ENCODE measurements at regions not wholly inside any gene's neighbourhood (a gene's known extent, or its start where the extent isn't known, plus 50 kb on each side); places are given as distances from the start of the nearest gene placed in this dataset.

- DNase-seq (ENCODE audit: missing footprints) (no peak), ATAC-seq (no peak)
- intact Hi-C loops (cut with DNase I): no loop called here
Observed at GRCh38 chr4:24328310-24328709, 256.0 kb downstream of the DHX15 start.

- DNase-seq (ENCODE audit: missing footprints) (no peak), ATAC-seq (no peak)
- intact Hi-C loops (cut with DNase I): no loop called here
Observed at GRCh38 chr4:24322995-24323394, 261.4 kb downstream of the DHX15 start.

GRCh38 chr4:24322511-24322910 is 261.8 kb downstream of the DHX15 start:
- DNase-seq (ENCODE audit: missing footprints) (no peak), ATAC-seq (no peak)
- intact Hi-C loops (cut with DNase I): no loop called here

- no peak for DNase-seq (ENCODE audit: missing footprints)
- no peak for ATAC-seq
- intact Hi-C loops (cut with DNase I): no loop called here
Observed at GRCh38 chr4:24321616-24322015, 262.7 kb downstream of the DHX15 start.

- DNase-seq (ENCODE audit: missing footprints): no peak
- ATAC-seq: no peak
- intact Hi-C loops (cut with DNase I): no loop called here
Observed at GRCh38 chr4:24321131-24321530, 263.2 kb downstream of the DHX15 start.

GRCh38 chr4:24319387-24319786 is 265.0 kb downstream of the DHX15 start:
- no peak for ATAC-seq
- intact Hi-C loops (cut with DNase I): no loop called here
- DNase-seq (ENCODE audit: missing footprints): no peak

GRCh38 chr4:24315056-24315455 is 269.3 kb downstream of the DHX15 start:
- no peak for DNase-seq (ENCODE audit: missing footprints)
- intact Hi-C loops (cut with DNase I): no loop called here
- ATAC-seq: no peak

GRCh38 chr4:24312261-24312913 is 272.0 kb downstream of the DHX15 start:
- ATAC-seq: no peak
- no peak for DNase-seq (ENCODE audit: missing footprints)
- intact Hi-C loops (cut with DNase I): no loop called here

- intact Hi-C loops (cut with DNase I): no loop called here
- DNase-seq (ENCODE audit: missing footprints) (no peak), ATAC-seq (no peak)
Observed at GRCh38 chr4:24303926-24304325, 280.4 kb downstream of the DHX15 start.

- intact Hi-C loops (cut with DNase I): no loop called here
- DNase-seq (ENCODE audit: missing footprints): no peak
- no peak for ATAC-seq
Observed at GRCh38 chr4:24298911-24299310, 285.4 kb downstream of the DHX15 start.

- ATAC-seq: no peak
Observed at GRCh38 chr4:24287096-24287495, 297.3 kb downstream of the DHX15 start.

GRCh38 chr4:24285759-24286158 is 298.6 kb downstream of the DHX15 start:
- ATAC-seq: peak; percentile 66
- intact Hi-C loops (cut with DNase I): no loop called here
- no peak for DNase-seq (ENCODE audit: missing footprints)

More at GRCh38 chr4:24287096-24287495, 297.3 kb downstream of the DHX15 start:
- DNase-seq (ENCODE audit: missing footprints): no peak
- intact Hi-C loops (cut with DNase I): no loop called here

GRCh38 chr4:24282446-24282845 is 301.9 kb downstream of the DHX15 start:
- DNase-seq (ENCODE audit: missing footprints) (no peak), ATAC-seq (peak; percentile 40)
- intact Hi-C loops (cut with DNase I): no loop called here

- ATAC-seq (peak; percentile 38), DNase-seq (ENCODE audit: missing footprints) (no peak)
- intact Hi-C loops (cut with DNase I): no loop called here
Observed at GRCh38 chr4:24279911-24280375, 304.4 kb downstream of the DHX15 start.

- ATAC-seq (peak; percentile 32), DNase-seq (ENCODE audit: missing footprints) (no peak)
- intact Hi-C loops (cut with DNase I): no loop called here
Observed at GRCh38 chr4:24279469-24279868, 304.9 kb downstream of the DHX15 start.

- intact Hi-C loops (cut with DNase I): no loop called here
- DNase-seq (ENCODE audit: missing footprints): no peak
- no peak for ATAC-seq
Observed at GRCh38 chr4:24278693-24279092, 305.7 kb downstream of the DHX15 start.

GRCh38 chr4:24274381-24274941 is 309.9 kb downstream of the DHX15 start:
- DNase-seq (ENCODE audit: missing footprints) (no peak), ATAC-seq (no peak)
- intact Hi-C loops (cut with DNase I): no loop called here

GRCh38 chr4:24273136-24273535 is 311.2 kb downstream of the DHX15 start:
- intact Hi-C loops (cut with DNase I): no loop called here
- ATAC-seq: no peak

GRCh38 chr4:24266951-24267722 is 317.2 kb downstream of the DHX15 start:
- DNase-seq (ENCODE audit: missing footprints) (no peak), ATAC-seq (no peak)
- intact Hi-C loops (cut with DNase I): no loop called here

More at GRCh38 chr4:24273136-24273535, 311.2 kb downstream of the DHX15 start:
- no peak for DNase-seq (ENCODE audit: missing footprints)

- no peak for DNase-seq (ENCODE audit: missing footprints)
- intact Hi-C loops (cut with DNase I): no loop called here
- no peak for ATAC-seq
Observed at GRCh38 chr4:24265989-24266388, 318.4 kb downstream of the DHX15 start.

Measured in Right ventricle myocardium inferior (tissue), 1 donor.